ENCODE measurements at regions not wholly inside any gene's neighbourhood (a gene's known extent, or its start where the extent isn't known, plus 50 kb on each side); places are given as distances from the start of the nearest gene placed in this dataset.
"Not testable (repeated sequence)": the region's sequence is repeated elsewhere in the genome, so short reads cannot be mapped to it uniquely, and the experiment has no call there.

DNA sequence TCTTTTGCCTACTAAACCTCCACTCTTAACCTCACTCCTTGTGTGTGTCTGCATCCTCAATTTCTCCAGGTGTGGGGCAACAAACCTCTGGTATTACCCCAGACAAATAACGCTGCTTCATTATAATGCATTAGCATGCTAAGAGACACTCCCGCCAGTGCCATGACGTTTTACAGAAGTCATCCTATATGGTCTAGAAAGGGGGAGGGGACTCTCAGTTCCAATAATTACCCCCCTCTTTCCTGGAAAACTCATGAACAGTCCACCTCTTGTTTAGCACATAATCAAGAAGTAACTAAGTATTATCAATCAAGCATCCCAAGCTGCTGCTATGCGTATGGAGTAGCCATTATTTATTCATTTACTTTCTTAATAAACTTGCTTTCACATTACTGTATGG is 364.5 kb downstream of the TYW1 start:
- intact Hi-C loops (cut with DNase I) = no loop called here

GRCh38 chr7:67364441-67365017 is 367.9 kb downstream of the TYW1 start:
- intact Hi-C loops (cut with DNase I) = no loop called here
- WGBS = 63% methylated on average over 32 of the region's 60 CpGs
- H3K27me3 ChIP-seq = peaks cover 0 to 12% (median 0%) of the 10 kb centered on the region in 4 donors
- peaks cover 0 to 7% (median 2%) of the 10 kb centered on the region in 4 donors for H3K9me3 ChIP-seq
- no peak for DNase-seq (ENCODE audit: extremely low spot score)
- no peaks in the 10 kb centered on the region for H3K36me3 ChIP-seq
- no peak overlapping the region for H3K27ac ChIP-seq (replicated peaks in 1 of 4)
- no peak for TF ChIP-seq EP300 (IDR thresholded peaks at IDR 0.05)
- TF ChIP-seq, protein P1, sequence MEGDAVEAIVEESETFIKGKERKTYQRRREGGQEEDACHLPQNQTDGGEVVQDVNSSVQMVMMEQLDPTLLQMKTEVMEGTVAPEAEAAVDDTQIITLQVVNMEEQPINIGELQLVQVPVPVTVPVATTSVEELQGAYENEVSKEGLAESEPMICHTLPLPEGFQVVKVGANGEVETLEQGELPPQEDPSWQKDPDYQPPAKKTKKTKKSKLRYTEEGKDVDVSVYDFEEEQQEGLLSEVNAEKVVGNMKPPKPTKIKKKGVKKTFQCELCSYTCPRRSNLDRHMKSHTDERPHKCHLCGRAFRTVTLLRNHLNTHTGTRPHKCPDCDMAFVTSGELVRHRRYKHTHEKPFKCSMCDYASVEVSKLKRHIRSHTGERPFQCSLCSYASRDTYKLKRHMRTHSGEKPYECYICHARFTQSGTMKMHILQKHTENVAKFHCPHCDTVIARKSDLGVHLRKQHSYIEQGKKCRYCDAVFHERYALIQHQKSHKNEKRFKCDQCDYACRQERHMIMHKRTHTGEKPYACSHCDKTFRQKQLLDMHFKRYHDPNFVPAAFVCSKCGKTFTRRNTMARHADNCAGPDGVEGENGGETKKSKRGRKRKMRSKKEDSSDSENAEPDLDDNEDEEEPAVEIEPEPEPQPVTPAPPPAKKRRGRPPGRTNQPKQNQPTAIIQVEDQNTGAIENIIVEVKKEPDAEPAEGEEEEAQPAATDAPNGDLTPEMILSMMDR (IDR thresholded peaks at IDR 0.05) = peak in 1 of 3 experiments; percentile 8
- peaks cover 0 to 7% (median 4%) of the 10 kb centered on the region in 4 donors for H3K4me1 ChIP-seq
- peak overlapping the region in 2 of 4 donors; percentile 15 to 32 for H3K4me3 ChIP-seq

More for the DNA sequence above, 364.5 kb downstream of the TYW1 start:
- WGBS = 78% methylated on average over 4 of the region's 4 CpGs
- no peak for DNase-seq (ENCODE audit: extremely low spot score)
- H3K27me3 ChIP-seq = no peaks in the 10 kb centered on the region
- no peaks in the 10 kb centered on the region for H3K36me3 ChIP-seq
- no peak overlapping the region for H3K4me3 ChIP-seq
- TF ChIP-seq, protein P1 (IDR thresholded peaks at IDR 0.05) = no peak
- TF ChIP-seq POLR2A (IDR thresholded peaks at IDR 0.05; ENCODE audit: low read depth) (no peak), EP300 (IDR thresholded peaks at IDR 0.05) (no peak), POLR2AphosphoS5 (IDR thresholded peaks at IDR 0.05) (no peak)
- no peak overlapping the region for H3K27ac ChIP-seq (replicated peaks in 1 of 4)
- peaks cover 0 to 15% (median 12%) of the 10 kb centered on the region in 4 donors for H3K9me3 ChIP-seq
- peaks cover 0 to 6% (median 4%) of the 10 kb centered on the region in 4 donors for H3K4me1 ChIP-seq

GRCh38 chr7:67371429-67372305 is 375.0 kb downstream of the TYW1 start:
- Histone ChIP-seq H3K27ac (replicated peaks in 1 of 4) (no peak overlapping the region), H3K9me3 (peaks cover 0 to 16% (median 7%) of the 10 kb centered on the region in 4 donors), H3K27me3 (peaks cover 0 to 31% (median 5%) of the 10 kb centered on the region in 4 donors), H3K4me1 (peaks cover 0 to 7% (median 0%) of the 10 kb centered on the region in 4 donors), H3K36me3 (no peaks in the 10 kb centered on the region), H3K4me3 (no peak overlapping the region)
- TF ChIP-seq, protein P1 (IDR thresholded peaks at IDR 0.05) = peak; percentile 72 to 85 (median 74)
- TF ChIP-seq POLR2AphosphoS5 (IDR thresholded peaks at IDR 0.05) = no peak
- intact Hi-C loops (cut with DNase I) = no loop called here
- no peak for DNase-seq (ENCODE audit: extremely low spot score)
- WGBS = 38% methylated on average over 18 of the region's 18 CpGs

DNA sequence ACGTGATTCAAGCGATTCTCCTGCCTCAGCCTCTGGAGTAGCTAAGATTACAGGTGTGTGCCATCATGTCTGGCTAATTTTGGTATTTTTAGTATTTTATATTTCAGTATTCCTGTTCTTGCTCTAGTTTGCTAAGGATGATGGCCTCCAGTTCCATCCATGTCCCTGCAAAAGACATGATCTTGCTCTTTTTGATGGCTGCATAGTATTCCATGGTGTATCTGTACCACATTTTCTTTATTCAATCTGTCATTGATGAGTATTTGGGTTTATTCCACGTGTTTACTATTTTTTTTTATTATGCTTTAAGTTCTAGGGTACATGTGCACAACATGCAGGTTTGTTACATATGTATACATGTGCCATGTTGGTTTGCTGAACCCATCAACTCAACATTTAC is 376.8 kb downstream of the TYW1 start:
- H3K4me3 ChIP-seq; DNase-seq (ENCODE audit: extremely low spot score); H3K36me3 ChIP-seq; H3K9me3 ChIP-seq; intact Hi-C loops (cut with DNase I); H3K27ac ChIP-seq (replicated peaks in 1 of 4): not testable (repeated sequence)
- Histone ChIP-seq H3K27me3 (peaks cover 0 to 26% (median 5%) of the 10 kb centered on the region in 4 donors), H3K4me1 (peaks cover 0 to 12% (median 4%) of the 10 kb centered on the region in 4 donors)
- 67% methylated on average over 3 of the region's 3 CpGs for WGBS

- WGBS = 86% methylated on average over 5 of the region's 5 CpGs
Observed at GRCh38 chr7:67375427-67375826, 378.8 kb downstream of the TYW1 start.

More at GRCh38 chr7:67375427-67375826, 378.8 kb downstream of the TYW1 start:
- no peak for DNase-seq (ENCODE audit: extremely low spot score)
- H3K4me1 ChIP-seq = peaks cover 0 to 24% (median 16%) of the 10 kb centered on the region in 4 donors
- no peaks in the 10 kb centered on the region for H3K36me3 ChIP-seq
- no peak for TF ChIP-seq POLR2AphosphoS5 (IDR thresholded peaks at IDR 0.05)
- TF ChIP-seq POLR2A (IDR thresholded peaks at IDR 0.05; ENCODE audit: low read depth) = no peak
- TF ChIP-seq EP300 (IDR thresholded peaks at IDR 0.05) = no peak
- TF ChIP-seq, protein P1 (IDR thresholded peaks at IDR 0.05) = no peak
- H3K9me3 ChIP-seq = peaks cover 0 to 10% (median 5%) of the 10 kb centered on the region in 4 donors
- no peak overlapping the region for H3K4me3 ChIP-seq
- no peak overlapping the region for H3K27ac ChIP-seq (replicated peaks in 1 of 4)
- intact Hi-C loops (cut with DNase I) = loop anchor here (5.0 kb wide), 1 partner anchor 252 kb away; no protein-coding TSS in a partner anchor
- H3K27me3 ChIP-seq = peaks cover 0 to 12% (median 5%) of the 10 kb centered on the region in 4 donors

Measured in esophagus muscularis mucosa (tissue), 4 donors.